GM13976 (cell line): ENCODE measurements at regions not wholly inside any gene's neighbourhood (a gene's known extent, or its start where the extent isn't known, plus 50 kb on each side); places are given as distances from the start of the nearest gene placed in this dataset.
"Not testable (repeated sequence)": the region's sequence is repeated elsewhere in the genome, so short reads cannot be mapped to it uniquely, and the experiment has no call there.

Experiments used
- DNase-seq: peaks from one replicate; pipeline ENCODE4 v3.0.0; 2012; ENCODE audit warnings: low spot score
- CTCF ChIP-seq: IDR thresholded peaks from 2 replicates; pipeline ENCODE4 v1.5.1; 2012; ENCODE audit warnings: borderline replicate concordance, mild to moderate bottlenecking; ENCODE audit not compliant: insufficient read depth; ENCODE audit errors: extremely low read depth, missing control alignments, control extremely low read depth
- in situ Hi-C: fragments of 300-500 bp; cut with MboI; formaldehyde crosslinking; loops from one replicate; pipeline ENCODE4 v1.12.0; 2022; ENCODE audit warnings: low sequenced_read_pairs, mixed read lengths, inconsistent platforms; ENCODE audit not compliant: unreplicated experiment

- no peak for DNase-seq
- no peak for TF ChIP-seq CTCF
- in situ Hi-C loops, result no loop called here
Measured at GRCh38 chr2:242017086-242017485, 147.6 kb downstream of the RTP5 start.

GRCh38 chr2:242018416-242018815 lies 148.9 kb downstream of the RTP5 start:
- DNase-seq, in situ Hi-C loops: not testable (repeated sequence)

- in situ Hi-C loops, result no loop called here
- no peak for TF ChIP-seq CTCF
Measured at GRCh38 chr2:242019344-242019743, 149.8 kb downstream of the RTP5 start.

GRCh38 chr2:242020196-242021004 lies 150.9 kb downstream of the RTP5 start:
- TF ChIP-seq CTCF, result no peak
- in situ Hi-C loops, result no loop called here
- DNase-seq, result no peak

More at GRCh38 chr2:242019344-242019743, 149.8 kb downstream of the RTP5 start:
- no peak for DNase-seq

- in situ Hi-C loops, result no loop called here
- no peak for DNase-seq
- TF ChIP-seq CTCF, result no peak
Measured at GRCh38 chr2:242022550-242023290, 153.2 kb downstream of the RTP5 start.

- in situ Hi-C loops, result no loop called here
Measured at GRCh38 chr2:242024751-242025355, 155.3 kb downstream of the RTP5 start.

More at GRCh38 chr2:242024751-242025355, 155.3 kb downstream of the RTP5 start:
- no peak for DNase-seq
- TF ChIP-seq CTCF, result no peak
